ENCODE measurements at regions not wholly inside any gene's neighbourhood (a gene's known extent, or its start where the extent isn't known, plus 50 kb on each side); places are given as distances from the start of the nearest gene placed in this dataset.

GRCh38 chr9:21597284-21597683, 115.2 kb upstream of the IFNE start:
- DNase-seq (ENCODE audit: low read depth): no peak
- no peak for TF ChIP-seq CTCF (IDR thresholded peaks at IDR 0.05; ENCODE audit: control insufficient read depth, extremely low read depth, insufficient read depth)

GRCh38 chr9:21598749-21599148, 116.6 kb upstream of the IFNE start:
- no peak overlapping the region for H3K4me3 ChIP-seq (ENCODE audit: low read depth, low read length)
- no peak for TF ChIP-seq CTCF (IDR thresholded peaks at IDR 0.05; ENCODE audit: control insufficient read depth, extremely low read depth, insufficient read depth)
- DNase-seq (ENCODE audit: low read depth): no peak

More at GRCh38 chr9:21597284-21597683, 115.2 kb upstream of the IFNE start:
- no peak overlapping the region for H3K4me3 ChIP-seq (ENCODE audit: low read depth, low read length)

- no peak for DNase-seq (ENCODE audit: low read depth)
- no peak for TF ChIP-seq CTCF (IDR thresholded peaks at IDR 0.05; ENCODE audit: control insufficient read depth, extremely low read depth, insufficient read depth)
- H3K4me3 ChIP-seq (ENCODE audit: low read depth, low read length): no peak overlapping the region
Measured at GRCh38 chr9:21605489-21605931, 123.4 kb upstream of the IFNE start.

- DNase-seq (ENCODE audit: low read depth): no peak
- H3K4me3 ChIP-seq (ENCODE audit: low read depth, low read length): no peak overlapping the region
- no peak for TF ChIP-seq CTCF (IDR thresholded peaks at IDR 0.05; ENCODE audit: control insufficient read depth, extremely low read depth, insufficient read depth)
Measured at GRCh38 chr9:21607576-21607975, 125.5 kb upstream of the IFNE start.

GRCh38 chr9:21608200-21608599, 126.1 kb upstream of the IFNE start:
- no peak overlapping the region for H3K4me3 ChIP-seq (ENCODE audit: low read depth, low read length)
- no peak for TF ChIP-seq CTCF (IDR thresholded peaks at IDR 0.05; ENCODE audit: control insufficient read depth, extremely low read depth, insufficient read depth)
- no peak for DNase-seq (ENCODE audit: low read depth)

GRCh38 chr9:21609506-21609905, 127.4 kb upstream of the IFNE start:
- no peak for DNase-seq (ENCODE audit: low read depth)
- H3K4me3 ChIP-seq (ENCODE audit: low read depth, low read length): no peak overlapping the region
- no peak for TF ChIP-seq CTCF (IDR thresholded peaks at IDR 0.05; ENCODE audit: control insufficient read depth, extremely low read depth, insufficient read depth)

GRCh38 chr9:21611891-21612290, 129.8 kb upstream of the IFNE start:
- no peak overlapping the region for H3K4me3 ChIP-seq (ENCODE audit: low read depth, low read length)
- no peak for TF ChIP-seq CTCF (IDR thresholded peaks at IDR 0.05; ENCODE audit: control insufficient read depth, extremely low read depth, insufficient read depth)

More at GRCh38 chr9:21611891-21612290, 129.8 kb upstream of the IFNE start:
- DNase-seq (ENCODE audit: low read depth): no peak

All from LNCaP clone FGC (cell line).